H1 (cell line): ENCODE measurements at regions not wholly inside any gene's neighbourhood (a gene's known extent, or its start where the extent isn't known, plus 50 kb on each side); places are given as distances from the start of the nearest gene placed in this dataset.

Source experiments
- CTCF ChIA-PET: fragments of 300-600 bp; sonication (Branson Sonifier 250); formaldehyde crosslinking; loops from one replicate; lab custom pipeline; 2021; ENCODE audit not compliant: partially characterized antibody; lab: Charles Lee
- POLR2A ChIA-PET: fragments of 300-600 bp; sonication (Branson Sonifier 250); formaldehyde crosslinking; loops from one replicate; lab custom pipeline; 2021; ENCODE audit warnings: inconsistent platforms; ENCODE audit not compliant: partially characterized antibody; lab: Charles Lee
- DNase-seq, 2 experiments: peaks; one replicate each; pipeline versions ENCODE4 v3.0.0 to v3.0.0-alpha.2; 2010 to 2022; ENCODE audit warnings: low spot score in 2 of 2, low read depth in 1 of 2, mixed read lengths in 1 of 2
- FAIRE-seq: peaks from 2 replicates; lab custom pipeline; 2011; peaks lifted over from hg19 to GRCh38; lab: Jason Lieb, UNC
- H2AFZ ChIP-seq: 2 replicates; pipeline ENCODE4 v1.8.1; 2012; ENCODE audit warnings: low read length, inconsistent platforms
- H2AK5ac ChIP-seq: 2 replicates; pipeline ENCODE4 v1.6.1; 2013; ENCODE audit warnings: low read depth, low read length
- H2BK120ac ChIP-seq: replicated peaks from 2 replicates; pipeline ENCODE3; 2013; ENCODE audit warnings: low read depth, low read length, inconsistent platforms
- H2BK12ac ChIP-seq: 2 replicates; pipeline ENCODE4 v1.6.1; 2013; ENCODE audit warnings: low read depth, low read length
- H2BK15ac ChIP-seq: 2 replicates; pipeline ENCODE4 v1.6.1; 2013; ENCODE audit warnings: low read length
- H2BK20ac ChIP-seq: 2 replicates; pipeline ENCODE4 v1.6.1; 2013; ENCODE audit warnings: low read length
- H2BK5ac ChIP-seq: 2 replicates; pipeline ENCODE4 v1.6.1; 2013; ENCODE audit warnings: low read depth, low read length
- H3K14ac ChIP-seq: 2 replicates; pipeline ENCODE4 v1.6.1; 2013; ENCODE audit warnings: inconsistent platforms; ENCODE audit not compliant: insufficient read length
- H3K18ac ChIP-seq: 2 replicates; pipeline ENCODE4 v1.6.1; 2013; ENCODE audit warnings: low read length; ENCODE audit errors: extremely low read depth
- H3K23ac ChIP-seq: 2 replicates; pipeline ENCODE4 v1.6.1; 2013; ENCODE audit warnings: inconsistent platforms; ENCODE audit not compliant: insufficient read length
- H3K23me2 ChIP-seq: 2 replicates; pipeline ENCODE4 v1.6.1; 2013; ENCODE audit warnings: low read depth, low read length
- H3K27ac ChIP-seq: 2 replicates; pipeline ENCODE4 v1.6.1; 2011; ENCODE audit warnings: low read depth, low read length, inconsistent platforms
- H3K27me3 ChIP-seq, 4 experiments: replicated peaks in 1 of 4; 1 replicate in 1 of 4; 2 replicates in 3 of 4; pipeline versions ENCODE4 v1.6.1 to v1.8.1; 2011 to 2013; ENCODE audit warnings: low read length in 3 of 4, mild to moderate bottlenecking in 3 of 4, inconsistent platforms in 2 of 4, mixed read lengths in 2 of 4, moderate library complexity in 1 of 4; ENCODE audit not compliant: control insufficient read depth in 3 of 4, insufficient read depth in 3 of 4; ENCODE audit errors: extremely low read depth in 1 of 4
- H3K36me3 ChIP-seq, 4 experiments: 2 replicates each; pipeline versions ENCODE4 v1.6.1 to v1.8.1; 2011 to 2013; ENCODE audit warnings: mild to moderate bottlenecking in 4 of 4, low read length in 3 of 4, moderate library complexity in 2 of 4, control low read depth in 1 of 4, inconsistent platforms in 1 of 4; ENCODE audit not compliant: insufficient read depth in 4 of 4, control insufficient read depth in 2 of 4
- H3K4ac ChIP-seq: replicated peaks from 2 replicates; pipeline ENCODE3; 2013; ENCODE audit warnings: low read length, low read depth, mixed read lengths, inconsistent platforms; ENCODE audit not compliant: insufficient read length
- H3K4me1 ChIP-seq, 4 experiments: replicated peaks in 1 of 4; 1 replicate in 1 of 4; 2 replicates in 3 of 4; pipeline versions ENCODE4 v1.6.1 to v1.8.1; 2011 to 2013; ENCODE audit warnings: low read length in 3 of 4, inconsistent platforms in 2 of 4, mixed read lengths in 1 of 4; ENCODE audit not compliant: insufficient read depth in 4 of 4, control insufficient read depth in 3 of 4
- H3K4me2 ChIP-seq, 2 experiments: 2 replicates each; pipeline versions ENCODE4 v1.6.1 to v1.8.1; 2011 to 2013; ENCODE audit warnings: low read depth in 2 of 2, low read length in 2 of 2, control low read depth in 1 of 2, inconsistent platforms in 1 of 2, mild to moderate bottlenecking in 1 of 2; ENCODE audit not compliant: insufficient read depth in 1 of 2
- H3K4me3 ChIP-seq, 4 experiments: fragments of 200-600, 300-600 bp in 1 of 4; sonication (generic), shearing (Covaris generic), sonication (Bioruptor Twin) in 1 of 4; 2 replicates each; pipeline versions ENCODE4 v1.5.1 to v1.8.1; 2011 to 2016; ENCODE audit warnings: low read length in 4 of 4, low read depth in 3 of 4, control low read depth in 2 of 4, inconsistent platforms in 2 of 4, mild to moderate bottlenecking in 2 of 4, mixed read lengths in 1 of 4, moderate library complexity in 1 of 4; ENCODE audit not compliant: insufficient read depth in 2 of 4; ENCODE audit errors: extremely low read depth in 1 of 4
- H3K56ac ChIP-seq: replicated peaks from 2 replicates; pipeline ENCODE3; 2013; ENCODE audit warnings: low read depth, mild to moderate bottlenecking, mixed read lengths, low read length, inconsistent platforms; ENCODE audit not compliant: insufficient read length
- H3K79me1 ChIP-seq: 2 replicates; pipeline ENCODE4 v1.6.1; 2013; ENCODE audit warnings: low read depth, low read length, control low read depth
- H3K79me2 ChIP-seq, 2 experiments: 2 replicates each; pipeline versions ENCODE4 v1.6.1 to v1.8.1; 2012 to 2013; ENCODE audit warnings: low read length in 2 of 2, mild to moderate bottlenecking in 2 of 2, inconsistent platforms in 1 of 2; ENCODE audit not compliant: insufficient read depth in 2 of 2, control insufficient read depth in 1 of 2
- H3K9ac ChIP-seq, 4 experiments: replicated peaks in 1 of 4; 1 replicate in 1 of 4; 2 replicates in 3 of 4; pipeline versions ENCODE4 v1.6.1 to v1.8.1; 2011 to 2013; ENCODE audit warnings: low read depth in 3 of 4, low read length in 3 of 4, control low read depth in 2 of 4, mild to moderate bottlenecking in 2 of 4, moderate library complexity in 2 of 4, inconsistent platforms in 1 of 4; ENCODE audit errors: extremely low read depth in 1 of 4
- H3K9me3 ChIP-seq, 2 experiments: 2 replicates each; pipeline versions ENCODE4 v1.6.1 to v1.8.1; 2012 to 2013; ENCODE audit warnings: mild to moderate bottlenecking in 2 of 2, moderate library complexity in 2 of 2, control low read depth in 1 of 2, inconsistent platforms in 1 of 2, low read depth in 1 of 2, low read length in 1 of 2, mixed read lengths in 1 of 2; ENCODE audit not compliant: insufficient read depth in 2 of 2
- H4K20me1 ChIP-seq, 2 experiments: replicated peaks in 1 of 2; 2 replicates each; pipeline versions ENCODE3 to v1.8.1; 2011 to 2013; ENCODE audit warnings: inconsistent platforms in 2 of 2, low read length in 2 of 2, mild to moderate bottlenecking in 1 of 2; ENCODE audit not compliant: insufficient read depth in 2 of 2, control insufficient read depth in 1 of 2
- H4K5ac ChIP-seq: 2 replicates; pipeline ENCODE4 v1.6.1; 2013; ENCODE audit warnings: low read length, low read depth, mixed read lengths, inconsistent platforms; ENCODE audit not compliant: insufficient read length
- H4K8ac ChIP-seq: 2 replicates; pipeline ENCODE4 v1.8.0; 2013; ENCODE audit warnings: mild to moderate bottlenecking, moderate library complexity, low read length, inconsistent platforms; ENCODE audit not compliant: insufficient read depth; ENCODE audit errors: extremely low read depth
- H4K91ac ChIP-seq: replicated peaks from 2 replicates; pipeline ENCODE3; 2013; ENCODE audit warnings: low read length, mixed read lengths, inconsistent platforms; ENCODE audit not compliant: insufficient read length
- ATF2 ChIP-seq: IDR thresholded peaks from 2 replicates; pipeline ENCODE4 v1.6.1; 2012; ENCODE audit warnings: low read length, inconsistent platforms
- BACH1 ChIP-seq: IDR thresholded peaks from 2 replicates; pipeline ENCODE4 v1.6.1; 2012; ENCODE audit warnings: low read length, improper control_type of control experiment
- CBX5 ChIP-seq: fragments of 300-800, 300-1000 bp; sonication (generic); IDR thresholded peaks from 2 replicates; pipeline ENCODE4 v1.7.1; 2016; ENCODE audit warnings: antibody characterized with exemption, low read length, low read depth
- EGR1 ChIP-seq: IDR thresholded peaks from 2 replicates; pipeline ENCODE4 v1.6.1; 2011; ENCODE audit warnings: low read depth, low read length, borderline replicate concordance
- GABPA ChIP-seq: IDR thresholded peaks from 2 replicates; pipeline ENCODE4 v1.6.1; 2011; ENCODE audit warnings: mild to moderate bottlenecking, low read length, moderate library complexity, borderline replicate concordance; ENCODE audit not compliant: insufficient read depth
- GTF2F1 ChIP-seq: IDR thresholded peaks from 2 replicates; pipeline ENCODE4 v1.6.1; 2012; ENCODE audit warnings: low read depth, low read length, improper control_type of control experiment, borderline replicate concordance
- HDAC6 ChIP-seq: IDR thresholded peaks from one replicate; pipeline ENCODE4 v1.7.1; 2012; ENCODE audit warnings: low read depth, mild to moderate bottlenecking, inconsistent platforms, low read length, moderate library complexity
- POLR2A ChIP-seq, 2 experiments: IDR thresholded peaks; 1 replicate in 1 of 2; 2 replicates in 1 of 2; pipeline ENCODE4 v1.6.1; 2011; ENCODE audit warnings: low read depth in 2 of 2, low read length in 2 of 2, mild to moderate bottlenecking in 2 of 2; ENCODE audit errors: control extremely low read depth in 1 of 2
- RFX5 ChIP-seq: IDR thresholded peaks from 2 replicates; pipeline ENCODE4 v1.6.1; 2011; ENCODE audit warnings: low read depth, low read length, improper control_type of control experiment, borderline replicate concordance
- RXRA ChIP-seq: IDR thresholded peaks from 2 replicates; pipeline ENCODE4 v1.6.1; 2011; ENCODE audit warnings: low read depth, mild to moderate bottlenecking, low read length, moderate library complexity; ENCODE audit not compliant: insufficient read depth
- SP2 ChIP-seq: IDR thresholded peaks from 2 replicates; pipeline ENCODE4 v1.6.1; 2012; ENCODE audit warnings: mild to moderate bottlenecking, low read length, inconsistent platforms
- SP4 ChIP-seq: IDR thresholded peaks from 2 replicates; pipeline ENCODE4 v1.6.1; 2012; ENCODE audit warnings: low read length, inconsistent platforms
- WGBS, 2 experiments: shearing (Covaris generic) in 1 of 2; methylation state at CpG; one replicate each; pipeline versions ENCODE4 v1.1.6 to v1.1.7; 2013 to 2015; ENCODE audit warnings: low lambda C conversion rate in 2 of 2, mixed read lengths in 2 of 2, inconsistent platforms in 1 of 2, low coverage in 1 of 2, missing lambda C conversion rate in 1 of 2; ENCODE audit not compliant: insufficient replicate concordance in 2 of 2, insufficient coverage in 1 of 2, insufficient read length in 1 of 2; ENCODE audit errors: extremely low coverage in 1 of 2, missing lambda C conversion rate in 1 of 2; 5-methylcytosine and 5-hydroxymethylcytosine counted together

- Histone ChIP-seq H3K9ac (no peak overlapping the region), H3K23ac (no peak overlapping the region), H4K91ac (no peak overlapping the region), H3K14ac (no peak overlapping the region), H2BK15ac (no peak overlapping the region), H2AK5ac (no peak overlapping the region), H4K8ac (no peak overlapping the region), H2BK5ac (no peak overlapping the region), H4K20me1 (peaks cover 0 to 2% of the 10 kb centered on the region in 2 experiments), H3K36me3 (no peaks in the 10 kb centered on the region), H3K23me2 (0 out of 2 replicates have a peak, but pooled peaks cover 2% of the 10 kb centered on the region), H3K79me1 (no peaks in the 10 kb centered on the region), H3K56ac (no peak overlapping the region), H3K4ac (no peak overlapping the region), H4K5ac (no peak overlapping the region), H3K4me3 (no peak overlapping the region), H3K27ac (no peak overlapping the region), H3K9me3 (peaks cover 11 to 20% of the 10 kb centered on the region in 2 experiments; a peak in 3 of 4 replicates), H3K18ac (no peak overlapping the region), H2BK12ac (no peak overlapping the region), H3K4me2 (no peak overlapping the region), H3K79me2 (no peaks in the 10 kb centered on the region), H2BK20ac (no peak overlapping the region), H2AFZ (no peak overlapping the region), H3K27me3 (no peaks in the 10 kb centered on the region), H3K4me1 (no peaks in the 10 kb centered on the region), H2BK120ac (no peak overlapping the region)
- TF ChIP-seq EGR1 (no peak), BACH1 (no peak), SP2 (no peak), GABPA (no peak), SP4 (no peak), RXRA (no peak), RFX5 (no peak), HDAC6 (no peak), CBX5 (no peak), GTF2F1 (no peak), POLR2A (IDR thresholded peaks at IDR 0.05; ENCODE audit: control extremely low read depth in 1 of 2, low read depth in 2 of 2, low read length in 2 of 2) (no peak), ATF2 (no peak)
- DNase-seq: no peak
- FAIRE-seq: no peak
- ChIA-PET CTCF (interaction anchor here (1.4 kb wide), 1 partner anchor 88 kb away, joined by 5 read pairs; no protein-coding TSS in a partner anchor), POLR2A (no interaction called here)
- WGBS, 2 experiments: 95% methylated on average over 9 of the region's 9 CpGs; no CpG with 5 or more reads in 1 of the 2 experiments
These were observed 134.2 kb downstream of the WNT7A start for GRCh38 chr3:13745636-13746035.
